ENCODE measurements at regions not wholly inside any gene's neighbourhood (a gene's known extent, or its start where the extent isn't known, plus 50 kb on each side); places are given as distances from the start of the nearest gene placed in this dataset.

GRCh38 chr2:106282462-106283170 lies 88.5 kb upstream of the UXS1 start:
- Histone ChIP-seq H3K79me2 (ENCODE audit: control insufficient read depth in 1 of 2, insufficient read depth in 2 of 2, low read length in 2 of 2) (no peaks in the 10 kb centered on the region), H2AK5ac (ENCODE audit: low read depth, low read length) (no peak overlapping the region), H3K4ac (replicated peaks; ENCODE audit: insufficient read length, low read depth, low read length) (no peak overlapping the region), H3K4me1 (replicated peaks in 1 of 4; ENCODE audit: control insufficient read depth in 3 of 4, insufficient read depth in 4 of 4, low read length in 3 of 4) (no peaks in the 10 kb centered on the region), H3K36me3 (ENCODE audit: control insufficient read depth in 2 of 4, insufficient read depth in 4 of 4, low read length in 3 of 4) (no peaks in the 10 kb centered on the region; a peak in 1 of 8 replicates), H3K14ac (ENCODE audit: insufficient read length) (no peak overlapping the region), H2BK15ac (ENCODE audit: low read length) (no peak overlapping the region), H2BK20ac (ENCODE audit: low read length) (no peak overlapping the region), H3K27ac (ENCODE audit: low read depth, low read length) (no peak overlapping the region), H4K20me1 (replicated peaks in 1 of 2; ENCODE audit: control insufficient read depth in 1 of 2, insufficient read depth in 2 of 2, low read length in 2 of 2) (no peaks in the 10 kb centered on the region), H2BK12ac (ENCODE audit: low read depth, low read length) (no peak overlapping the region), H2AFZ (ENCODE audit: low read length) (no peak overlapping the region), H3K9ac (replicated peaks in 1 of 4; ENCODE audit: extremely low read depth in 1 of 4, low read depth in 3 of 4, low read length in 3 of 4) (no peak overlapping the region), H3K79me1 (ENCODE audit: low read depth, low read length) (no peaks in the 10 kb centered on the region), H3K27me3 (replicated peaks in 1 of 4; ENCODE audit: control insufficient read depth in 3 of 4, extremely low read depth in 1 of 4, insufficient read depth in 3 of 4, low read length in 3 of 4) (no peaks in the 10 kb centered on the region; a peak in 2 of 7 replicates), H4K5ac (ENCODE audit: insufficient read length, low read depth, low read length) (no peak overlapping the region), H3K23ac (ENCODE audit: insufficient read length) (no peak overlapping the region), H4K91ac (replicated peaks; ENCODE audit: insufficient read length, low read length) (no peak overlapping the region), H3K4me2 (ENCODE audit: insufficient read depth in 1 of 2, low read depth in 2 of 2, low read length in 2 of 2) (no peak overlapping the region), H3K4me3 (ENCODE audit: extremely low read depth in 1 of 4, insufficient read depth in 2 of 4, low read depth in 3 of 4, low read length in 4 of 4) (no peak overlapping the region), H3K18ac (ENCODE audit: extremely low read depth, low read length) (no peak overlapping the region), H3K56ac (replicated peaks; ENCODE audit: insufficient read length, low read depth, low read length) (no peak overlapping the region), H3K9me3 (ENCODE audit: insufficient read depth in 2 of 2, low read depth in 1 of 2, low read length in 1 of 2) (no peaks in the 10 kb centered on the region), H4K8ac (ENCODE audit: extremely low read depth, insufficient read depth, low read length) (no peak overlapping the region), H3K23me2 (ENCODE audit: low read depth, low read length) (no peaks in the 10 kb centered on the region), H2BK5ac (ENCODE audit: low read depth, low read length) (no peak overlapping the region), H2BK120ac (replicated peaks; ENCODE audit: low read depth, low read length) (no peak overlapping the region)
- POLR2A ChIA-PET (ENCODE audit: partially characterized antibody), result interaction anchor here (1.0 kb wide), 1 partner anchor 11 kb away, joined by 4 read pairs; no protein-coding TSS in a partner anchor
- DNase-seq (ENCODE audit: low read depth in 1 of 2, low spot score in 2 of 2), result no peak
- CTCF ChIA-PET (ENCODE audit: partially characterized antibody), result no interaction called here
- no peak for FAIRE-seq
- 92% methylated on average over 12 of the region's 12 CpGs; no CpG with 5 or more reads in 1 of the 2 experiments for WGBS, 2 experiments (ENCODE audit: extremely low coverage in 1 of 2, insufficient coverage in 1 of 2, insufficient read length in 1 of 2, insufficient replicate concordance in 2 of 2, low coverage in 1 of 2, low lambda C conversion rate in 2 of 2, missing lambda C conversion rate in 1 of 2)
- TF ChIP-seq SP4 (IDR thresholded peaks at IDR 0.05; ENCODE audit: low read length), result no peak
- TF ChIP-seq CBX8 (IDR thresholded peaks at IDR 0.05; ENCODE audit: borderline replicate concordance, low read depth, low read length), result no peak
- no peak for TF ChIP-seq BRCA1 (IDR thresholded peaks at IDR 0.05; ENCODE audit: low read depth, low read length)
- TF ChIP-seq TAF7 (optimal IDR thresholded peaks at IDR 0.05; ENCODE audit: borderline replicate concordance, low read depth, low read length), result no peak
- TF ChIP-seq JUND (IDR thresholded peaks at IDR 0.05; ENCODE audit: low read length), result no peak
- no peak for TF ChIP-seq ASH2L (IDR thresholded peaks at IDR 0.05; ENCODE audit: low read length)
- no peak for TF ChIP-seq PHF8 (conservative IDR thresholded peaks at IDR 0.05; ENCODE audit: low read depth, low read length)
- no peak for TF ChIP-seq SP1 (IDR thresholded peaks at IDR 0.05; ENCODE audit: low read depth, low read length)
- TF ChIP-seq SRF (IDR thresholded peaks at IDR 0.05; ENCODE audit: low read depth, low read length), result no peak
- no peak for TF ChIP-seq NANOG (IDR thresholded peaks at IDR 0.05; ENCODE audit: insufficient read depth, low read depth, low read length, poor library complexity, severe bottlenecking)
- TF ChIP-seq GABPA (IDR thresholded peaks at IDR 0.05; ENCODE audit: borderline replicate concordance, insufficient read depth, low read length), result no peak
- TF ChIP-seq SIRT6 (IDR thresholded peaks at IDR 0.05; ENCODE audit: low read length), result no peak
- no peak for TF ChIP-seq HDAC6 (IDR thresholded peaks at IDR 0.05; ENCODE audit: low read depth, low read length)
- TF ChIP-seq CTBP2 (IDR thresholded peaks at IDR 0.05; ENCODE audit: borderline replicate concordance, insufficient read depth, insufficient read length, low read length), result no peak
- TF ChIP-seq EGR1 (IDR thresholded peaks at IDR 0.05; ENCODE audit: borderline replicate concordance, low read depth, low read length), result no peak
